GM21723 (cell line): ENCODE measurements at regions not wholly inside any gene's neighbourhood (a gene's known extent, or its start where the extent isn't known, plus 50 kb on each side); places are given as distances from the start of the nearest gene placed in this dataset.
"Not testable (repeated sequence)": the region's sequence is repeated elsewhere in the genome, so short reads cannot be mapped to it uniquely, and the experiment has no call there.

ENCODE experiments used
- ATAC-seq: cut with Tn5 transposase; IDR thresholded peaks from one replicate; pipeline ENCODE4 v1.9.1; 2021; ENCODE audit warnings: mild to moderate bottlenecking, moderate library complexity; ENCODE audit not compliant: unreplicated experiment

GRCh38 chr6:14217728-14218518 lies 100.4 kb downstream of the CD83 start:
- ATAC-seq = no peak

- no peak for ATAC-seq
Measured at GRCh38 chr6:14218519-14218800, 100.9 kb downstream of the CD83 start.

GRCh38 chr6:14221564-14222279 lies 104.2 kb downstream of the CD83 start:
- no peak for ATAC-seq

- no peak for ATAC-seq
Measured at GRCh38 chr6:14222956-14223355, 105.4 kb downstream of the CD83 start.

- no peak for ATAC-seq
Measured at GRCh38 chr6:14224359-14225103, 107.0 kb downstream of the CD83 start.

- ATAC-seq = no peak
Measured at GRCh38 chr6:14226051-14226660, 108.6 kb downstream of the CD83 start.

GRCh38 chr6:14228571-14228970 lies 111.0 kb downstream of the CD83 start:
- no peak for ATAC-seq

GRCh38 chr6:14231071-14231483 lies 113.5 kb downstream of the CD83 start:
- ATAC-seq = no peak

GRCh38 chr6:14231501-14232280 lies 114.1 kb downstream of the CD83 start:
- ATAC-seq = no peak

GRCh38 chr6:14232889-14233288 lies 115.3 kb downstream of the CD83 start:
- ATAC-seq = no peak

- ATAC-seq = no peak
Measured at GRCh38 chr6:14235653-14236356, 118.2 kb downstream of the CD83 start.

GRCh38 chr6:14239097-14239496 lies 121.5 kb downstream of the CD83 start:
- ATAC-seq = no peak

- ATAC-seq = peak; percentile 23
Measured at GRCh38 chr6:14240411-14241166, 123.0 kb downstream of the CD83 start.

GRCh38 chr6:14241255-14242070 lies 123.9 kb downstream of the CD83 start:
- ATAC-seq = peak; percentile 67

- not testable (repeated sequence) for ATAC-seq
Measured at GRCh38 chr6:14242912-14243311, 125.3 kb downstream of the CD83 start.

- no peak for ATAC-seq
Measured at GRCh38 chr6:14243597-14243996, 126.0 kb downstream of the CD83 start.

GRCh38 chr6:14246876-14247275 lies 129.3 kb downstream of the CD83 start:
- ATAC-seq = no peak

GRCh38 chr6:14250573-14250972 lies 133.0 kb downstream of the CD83 start:
- ATAC-seq = no peak
